ENCODE measurements at regions not wholly inside any gene's neighbourhood (a gene's known extent, or its start where the extent isn't known, plus 50 kb on each side); places are given as distances from the start of the nearest gene placed in this dataset.

DNA sequence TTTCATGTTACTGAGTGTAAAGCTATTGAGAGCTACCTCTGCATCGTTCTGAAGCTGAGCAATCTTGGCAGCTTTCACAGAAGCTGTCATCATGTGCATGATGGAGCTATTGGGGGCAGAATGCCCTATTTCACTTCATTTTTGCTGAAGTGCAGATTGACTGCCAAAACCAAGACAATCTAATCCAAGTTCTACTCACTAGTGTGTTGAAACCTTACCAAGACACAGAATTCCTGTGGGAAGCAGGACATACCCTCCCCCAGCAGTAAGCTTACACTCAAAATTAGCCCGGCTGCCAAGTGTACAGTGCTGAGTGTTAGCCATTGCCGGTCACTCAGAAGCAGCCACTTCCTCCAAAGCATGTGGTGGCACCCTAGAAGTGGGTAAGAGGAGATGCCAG lies 177.3 kb upstream of the TENT5A start:
- Histone ChIP-seq H3K9ac (ENCODE audit: low read depth in 1 of 2, low read length in 2 of 2) (no peak overlapping the region), H3K27me3 (ENCODE audit: control insufficient read depth in 4 of 4, insufficient read depth in 4 of 4, low read length in 3 of 4) (no peaks in the 10 kb centered on the region)

More for the DNA sequence above, 177.3 kb upstream of the TENT5A start:
- no peaks in the 10 kb centered on the region for H3K9me3 ChIP-seq (ENCODE audit: control insufficient read depth in 4 of 4, low read length in 3 of 4)
- H3K4me3 ChIP-seq (ENCODE audit: low read depth in 1 of 3, low read length in 3 of 3) = no peak overlapping the region
- H3K27ac ChIP-seq (ENCODE audit: low read depth in 1 of 2, low read length in 2 of 2) = no peak overlapping the region
- no peak for DNase-seq (ENCODE audit: low spot score)
- no peaks in the 10 kb centered on the region for H3K36me3 ChIP-seq (ENCODE audit: control insufficient read depth in 4 of 4, insufficient read depth in 3 of 4, low read depth in 1 of 4, low read length in 3 of 4)
- peaks cover 0 to 6% (median 2%) of the 10 kb centered on the region in 4 donors for H3K4me1 ChIP-seq (ENCODE audit: control insufficient read depth in 4 of 4, insufficient read depth in 4 of 4, low read length in 3 of 4)
- TF ChIP-seq FOXA1 (IDR thresholded peaks at IDR 0.05) (no peak), YY1 (IDR thresholded peaks at IDR 0.05) (no peak), SP1 (IDR thresholded peaks at IDR 0.05) (no peak), NR2F2 (IDR thresholded peaks at IDR 0.05) (no peak), JUND (IDR thresholded peaks at IDR 0.05) (no peak), MAX (IDR thresholded peaks at IDR 0.05) (no peak), ATF3 (IDR thresholded peaks at IDR 0.05) (no peak), HNF4G (IDR thresholded peaks at IDR 0.05) (no peak), REST (IDR thresholded peaks at IDR 0.05) (no peak), TAF1 (conservative IDR thresholded peaks at IDR 0.05) (no peak), GABPA (IDR thresholded peaks at IDR 0.05 in 1 of 2, conservative IDR thresholded peaks at IDR 0.05 in 1 of 2) (no peak), EGR1 (IDR thresholded peaks at IDR 0.05; ENCODE audit: low read depth in 2 of 2) (no peak), ZBTB33 (IDR thresholded peaks at IDR 0.05) (no peak)
- TF ChIP-seq, protein P1, sequence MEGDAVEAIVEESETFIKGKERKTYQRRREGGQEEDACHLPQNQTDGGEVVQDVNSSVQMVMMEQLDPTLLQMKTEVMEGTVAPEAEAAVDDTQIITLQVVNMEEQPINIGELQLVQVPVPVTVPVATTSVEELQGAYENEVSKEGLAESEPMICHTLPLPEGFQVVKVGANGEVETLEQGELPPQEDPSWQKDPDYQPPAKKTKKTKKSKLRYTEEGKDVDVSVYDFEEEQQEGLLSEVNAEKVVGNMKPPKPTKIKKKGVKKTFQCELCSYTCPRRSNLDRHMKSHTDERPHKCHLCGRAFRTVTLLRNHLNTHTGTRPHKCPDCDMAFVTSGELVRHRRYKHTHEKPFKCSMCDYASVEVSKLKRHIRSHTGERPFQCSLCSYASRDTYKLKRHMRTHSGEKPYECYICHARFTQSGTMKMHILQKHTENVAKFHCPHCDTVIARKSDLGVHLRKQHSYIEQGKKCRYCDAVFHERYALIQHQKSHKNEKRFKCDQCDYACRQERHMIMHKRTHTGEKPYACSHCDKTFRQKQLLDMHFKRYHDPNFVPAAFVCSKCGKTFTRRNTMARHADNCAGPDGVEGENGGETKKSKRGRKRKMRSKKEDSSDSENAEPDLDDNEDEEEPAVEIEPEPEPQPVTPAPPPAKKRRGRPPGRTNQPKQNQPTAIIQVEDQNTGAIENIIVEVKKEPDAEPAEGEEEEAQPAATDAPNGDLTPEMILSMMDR (IDR thresholded peaks at IDR 0.05; ENCODE audit: low read depth, low read length, missing input control) = no peak
- 82% methylated on average over 3 of the region's 3 CpGs for WGBS

Data from liver (tissue), 8 donors.